Tibial nerve (tissue), 4 donors: ENCODE measurements at regions not wholly inside any gene's neighbourhood (a gene's known extent, or its start where the extent isn't known, plus 50 kb on each side); places are given as distances from the start of the nearest gene placed in this dataset.

Experiments
- DNase-seq, 2 donors: peaks; one replicate each; pipeline ENCODE4 v3.0.0-alpha.2; 2019; ENCODE audit warnings: low spot score in 2 of 2
- H3K27ac ChIP-seq, 4 donors: fragments of 200-600 bp; sonication (generic) in 3 of 4; one replicate each; pipeline ENCODE4 v1.5.1; 2017 to 2019; ENCODE audit warnings: mild to moderate bottlenecking in 1 of 4
- H3K27me3 ChIP-seq, 2 donors: fragments of 200-600 bp; sonication (generic) in 1 of 2; one replicate each; pipeline versions ENCODE4 v1.5.1 to v1.6.0; 2017 to 2019
- H3K36me3 ChIP-seq, 3 donors: fragments of 200-600 bp; sonication (generic); one replicate each; pipeline ENCODE4 v1.5.1; 2018 to 2019
- H3K4me1 ChIP-seq, 4 donors: fragments of 200-600 bp; sonication (generic) in 3 of 4; one replicate each; pipeline ENCODE4 v1.5.1; 2017 to 2019
- H3K4me3 ChIP-seq, 4 donors: fragments of 200-600 bp; sonication (generic) in 3 of 4; one replicate each; pipeline ENCODE4 v1.5.1; 2017 to 2019; ENCODE audit warnings: mild to moderate bottlenecking in 1 of 4, moderate library complexity in 1 of 4
- H3K9me3 ChIP-seq, 4 donors: fragments of 200-600 bp; sonication (generic) in 3 of 4; one replicate each; pipeline ENCODE4 v1.5.1; 2017 to 2019
- EP300 ChIP-seq, 2 donors: sonication (generic); formaldehyde crosslinking; IDR thresholded peaks; one replicate each; pipeline ENCODE4 v1.6.1; 2017; ENCODE audit warnings: antibody characterized with exemption in 2 of 2, mild to moderate bottlenecking in 1 of 2
- POLR2A ChIP-seq, 2 donors: fragments of 450-650 bp; IDR thresholded peaks; one replicate each; pipeline ENCODE4 v1.6.1; 2017; ENCODE audit warnings: antibody characterized with exemption in 2 of 2, mild to moderate bottlenecking in 2 of 2, moderate library complexity in 2 of 2
- WGBS, 2 donors: methylation state at CpG; one replicate each; pipeline ENCODE4 v1.1.5; 2018; 5-methylcytosine and 5-hydroxymethylcytosine counted together
- TF ChIP-seq, protein P1 (sequence below), 5 experiments: fragments of 200-600 bp in 3 of 5; fragments of 450-650 bp in 2 of 5; sonication (generic) in 3 of 5; IDR thresholded peaks; one replicate each; pipeline ENCODE4 v1.5.1; 2016 to 2019; ENCODE audit warnings: antibody characterized with exemption in 5 of 5, mild to moderate bottlenecking in 3 of 5, moderate library complexity in 2 of 5

- no peaks in the 10 kb centered on the region for H3K36me3 ChIP-seq
- no peaks in the 10 kb centered on the region for H3K9me3 ChIP-seq
- WGBS, 2 donors = 88 to 96% methylated on average over 4 of the region's 4 CpGs
- H3K4me3 ChIP-seq = no peak overlapping the region
- peak overlapping the region in 2 of 4 donors; percentile 32 to 59 for H3K27ac ChIP-seq
- H3K4me1 ChIP-seq = peaks cover 0 to 30% (median 6%) of the 10 kb centered on the region in 4 donors
- DNase-seq = no peak
- no peaks in the 10 kb centered on the region for H3K27me3 ChIP-seq
- TF ChIP-seq POLR2A (IDR thresholded peaks at IDR 0.05) = no peak
- TF ChIP-seq, protein P1, sequence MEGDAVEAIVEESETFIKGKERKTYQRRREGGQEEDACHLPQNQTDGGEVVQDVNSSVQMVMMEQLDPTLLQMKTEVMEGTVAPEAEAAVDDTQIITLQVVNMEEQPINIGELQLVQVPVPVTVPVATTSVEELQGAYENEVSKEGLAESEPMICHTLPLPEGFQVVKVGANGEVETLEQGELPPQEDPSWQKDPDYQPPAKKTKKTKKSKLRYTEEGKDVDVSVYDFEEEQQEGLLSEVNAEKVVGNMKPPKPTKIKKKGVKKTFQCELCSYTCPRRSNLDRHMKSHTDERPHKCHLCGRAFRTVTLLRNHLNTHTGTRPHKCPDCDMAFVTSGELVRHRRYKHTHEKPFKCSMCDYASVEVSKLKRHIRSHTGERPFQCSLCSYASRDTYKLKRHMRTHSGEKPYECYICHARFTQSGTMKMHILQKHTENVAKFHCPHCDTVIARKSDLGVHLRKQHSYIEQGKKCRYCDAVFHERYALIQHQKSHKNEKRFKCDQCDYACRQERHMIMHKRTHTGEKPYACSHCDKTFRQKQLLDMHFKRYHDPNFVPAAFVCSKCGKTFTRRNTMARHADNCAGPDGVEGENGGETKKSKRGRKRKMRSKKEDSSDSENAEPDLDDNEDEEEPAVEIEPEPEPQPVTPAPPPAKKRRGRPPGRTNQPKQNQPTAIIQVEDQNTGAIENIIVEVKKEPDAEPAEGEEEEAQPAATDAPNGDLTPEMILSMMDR (IDR thresholded peaks at IDR 0.05) = no peak
- TF ChIP-seq EP300 (IDR thresholded peaks at IDR 0.05) = no peak
These were observed 114.8 kb downstream of the FAM76B start for GRCh38 chr11:95674657-95675358.

GRCh38 chr11:95671768-95672167 lies 117.8 kb downstream of the FAM76B start:
- TF ChIP-seq, protein P1 (IDR thresholded peaks at IDR 0.05) = no peak
- TF ChIP-seq EP300 (IDR thresholded peaks at IDR 0.05) (no peak), POLR2A (IDR thresholded peaks at IDR 0.05) (no peak)
- no peaks in the 10 kb centered on the region for H3K27me3 ChIP-seq

GRCh38 chr11:95668131-95668530 lies 121.5 kb downstream of the FAM76B start:
- WGBS, 2 donors = 18 to 31% methylated on average over 3 of the region's 3 CpGs
- Histone ChIP-seq H3K4me3 (no peak overlapping the region), H3K27me3 (no peaks in the 10 kb centered on the region), H3K4me1 (peaks cover 0 to 21% (median 2%) of the 10 kb centered on the region in 4 donors), H3K27ac (peak overlapping the region in 2 of 4 donors; percentile 75 to 81), H3K9me3 (peaks cover 0 to 5% (median 0%) of the 10 kb centered on the region in 4 donors), H3K36me3 (no peaks in the 10 kb centered on the region)
- DNase-seq = no peak
- TF ChIP-seq POLR2A (IDR thresholded peaks at IDR 0.05) = no peak
- peak in 1 of 2 donors; percentile 73 for TF ChIP-seq EP300 (IDR thresholded peaks at IDR 0.05)

More at GRCh38 chr11:95671768-95672167, 117.8 kb downstream of the FAM76B start:
- no peak for DNase-seq
- 8 to 13% methylated on average over 2 of the region's 2 CpGs for WGBS, 2 donors
- Histone ChIP-seq H3K27ac (peak overlapping the region in 1 of 4 donors; percentile 40), H3K4me1 (peaks cover 0 to 32% (median 2%) of the 10 kb centered on the region in 4 donors), H3K4me3 (no peak overlapping the region), H3K9me3 (no peaks in the 10 kb centered on the region), H3K36me3 (no peaks in the 10 kb centered on the region)

DNA sequence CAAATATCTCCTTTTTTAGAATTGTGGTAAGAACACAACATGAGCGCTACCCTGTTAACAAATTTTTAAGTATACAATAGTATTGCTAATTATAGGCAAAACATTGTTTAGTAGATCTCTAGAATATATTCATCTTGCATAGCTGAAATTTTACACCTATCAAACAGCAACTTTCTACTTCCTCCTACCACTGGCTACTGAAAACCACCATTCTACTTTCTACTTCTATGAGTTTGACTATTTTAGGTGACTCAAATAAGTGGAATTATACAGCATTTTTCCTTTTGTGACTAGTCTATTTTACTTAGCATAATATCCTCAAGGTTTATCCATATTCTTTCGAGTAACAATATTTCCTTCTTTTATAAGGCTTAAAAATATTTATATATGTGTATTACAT lies 128.4 kb downstream of the FAM76B start:
- TF ChIP-seq, protein P1 (IDR thresholded peaks at IDR 0.05) = no peak
- no peak for TF ChIP-seq EP300 (IDR thresholded peaks at IDR 0.05)
- TF ChIP-seq POLR2A (IDR thresholded peaks at IDR 0.05) = no peak
- Histone ChIP-seq H3K4me3 (no peak overlapping the region), H3K27me3 (no peaks in the 10 kb centered on the region), H3K9me3 (peaks cover 0 to 5% (median 0%) of the 10 kb centered on the region in 4 donors), H3K36me3 (no peaks in the 10 kb centered on the region), H3K4me1 (peaks cover 0 to 10% (median 0%) of the 10 kb centered on the region in 4 donors), H3K27ac (no peak overlapping the region)
- WGBS, 2 donors = 97 to 98% methylated on average over 2 of the region's 2 CpGs
- DNase-seq = no peak

DNA sequence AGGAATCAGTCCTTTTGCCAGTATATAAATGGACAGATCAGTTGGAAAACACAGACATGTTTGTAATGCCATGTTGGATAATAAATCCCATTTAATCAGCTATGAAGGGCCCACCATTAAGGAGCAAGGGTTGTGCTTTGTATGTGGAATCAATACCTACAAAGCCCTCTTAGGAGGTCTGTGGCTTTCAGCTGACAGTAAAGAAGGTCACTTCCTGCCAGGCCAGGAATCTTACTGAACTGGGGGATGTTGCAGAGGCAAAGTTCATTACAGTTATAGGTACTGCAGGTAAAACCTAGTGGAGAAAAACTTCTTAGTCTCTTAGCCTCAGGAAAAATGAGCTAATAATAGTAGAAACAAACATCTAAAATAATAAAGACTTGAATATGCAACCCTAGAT lies 129.5 kb downstream of the FAM76B start:
- Histone ChIP-seq H3K4me1 (peaks cover 0 to 17% (median 4%) of the 10 kb centered on the region in 4 donors), H3K9me3 (no peaks in the 10 kb centered on the region), H3K27me3 (no peaks in the 10 kb centered on the region), H3K4me3 (no peak overlapping the region), H3K27ac (no peak overlapping the region), H3K36me3 (no peaks in the 10 kb centered on the region)
- DNase-seq = no peak
- TF ChIP-seq EP300 (IDR thresholded peaks at IDR 0.05) (no peak), POLR2A (IDR thresholded peaks at IDR 0.05) (no peak)
- TF ChIP-seq, protein P1 (IDR thresholded peaks at IDR 0.05) = no peak
